Endothelial cell (in vitro differentiated cells): ENCODE measurements at regions not wholly inside any gene's neighbourhood (a gene's known extent, or its start where the extent isn't known, plus 50 kb on each side); places are given as distances from the start of the nearest gene placed in this dataset.

ENCODE experiments used
- DNase-seq: peaks from one replicate; pipeline ENCODE4 v3.0.0; 2021; ENCODE audit warnings: low spot score
- H3K27ac Mint-ChIP-seq: one replicate; pipeline ENCODE4 v1.8.0; 2021; ENCODE audit warnings: mixed read lengths, inconsistent platforms; ENCODE audit not compliant: unreplicated experiment
- H3K27me3 Mint-ChIP-seq: one replicate; pipeline ENCODE4 v1.8.0; 2021; ENCODE audit warnings: mild to moderate bottlenecking, moderate library complexity, mixed read lengths, inconsistent platforms; ENCODE audit not compliant: unreplicated experiment
- H3K36me3 Mint-ChIP-seq: one replicate; pipeline ENCODE4 v1.8.0; 2021; ENCODE audit warnings: mild to moderate bottlenecking, low read depth, mixed read lengths, inconsistent platforms; ENCODE audit not compliant: unreplicated experiment
- H3K4me1 Mint-ChIP-seq: one replicate; pipeline ENCODE4 v1.8.0; 2021; ENCODE audit warnings: mild to moderate bottlenecking, mixed read lengths, inconsistent platforms; ENCODE audit not compliant: unreplicated experiment
- H3K4me3 Mint-ChIP-seq: one replicate; pipeline ENCODE4 v1.8.0; 2021; ENCODE audit warnings: mild to moderate bottlenecking, mixed read lengths, inconsistent platforms; ENCODE audit not compliant: unreplicated experiment
- H3K9me3 Mint-ChIP-seq: one replicate; pipeline ENCODE4 v1.8.0; 2021; ENCODE audit warnings: mixed read lengths, inconsistent platforms; ENCODE audit not compliant: unreplicated experiment
- TF ChIP-seq, protein P1 (sequence below): fragments of 200-600 bp; sonication (generic); IDR thresholded peaks from one replicate; pipeline ENCODE4 v1.5.0; 2021; ENCODE audit warnings: antibody characterized with exemption; ENCODE audit not compliant: unreplicated experiment

DNA sequence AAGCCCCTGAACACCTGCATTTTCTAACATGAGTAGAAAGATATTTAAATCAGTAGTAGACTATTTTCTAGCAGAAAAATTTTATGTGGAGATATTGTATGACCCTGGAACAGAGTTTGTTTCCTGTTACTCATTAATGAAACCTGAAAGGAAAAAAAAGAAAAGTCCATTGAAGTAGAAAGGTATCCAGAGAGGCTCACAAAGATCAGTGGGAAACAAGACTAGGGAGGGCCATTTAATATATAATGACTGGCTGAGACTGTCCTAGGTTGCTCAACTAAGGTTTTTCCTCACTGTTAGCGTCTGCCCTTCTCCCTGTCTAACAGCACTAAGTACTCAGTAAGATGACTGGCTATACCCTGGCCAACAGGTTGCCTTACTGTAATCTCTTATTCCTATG is 788.6 kb downstream of the GLUD2 start:
- Mint-ChIP-seq H3K27me3 (no peaks in the 10 kb centered on the region), H3K4me1 (no peaks in the 10 kb centered on the region), H3K27ac (no peak overlapping the region), H3K36me3 (no peaks in the 10 kb centered on the region), H3K9me3 (no peaks in the 10 kb centered on the region), H3K4me3 (no peak overlapping the region)
- no peak for DNase-seq
- TF ChIP-seq, protein P1, sequence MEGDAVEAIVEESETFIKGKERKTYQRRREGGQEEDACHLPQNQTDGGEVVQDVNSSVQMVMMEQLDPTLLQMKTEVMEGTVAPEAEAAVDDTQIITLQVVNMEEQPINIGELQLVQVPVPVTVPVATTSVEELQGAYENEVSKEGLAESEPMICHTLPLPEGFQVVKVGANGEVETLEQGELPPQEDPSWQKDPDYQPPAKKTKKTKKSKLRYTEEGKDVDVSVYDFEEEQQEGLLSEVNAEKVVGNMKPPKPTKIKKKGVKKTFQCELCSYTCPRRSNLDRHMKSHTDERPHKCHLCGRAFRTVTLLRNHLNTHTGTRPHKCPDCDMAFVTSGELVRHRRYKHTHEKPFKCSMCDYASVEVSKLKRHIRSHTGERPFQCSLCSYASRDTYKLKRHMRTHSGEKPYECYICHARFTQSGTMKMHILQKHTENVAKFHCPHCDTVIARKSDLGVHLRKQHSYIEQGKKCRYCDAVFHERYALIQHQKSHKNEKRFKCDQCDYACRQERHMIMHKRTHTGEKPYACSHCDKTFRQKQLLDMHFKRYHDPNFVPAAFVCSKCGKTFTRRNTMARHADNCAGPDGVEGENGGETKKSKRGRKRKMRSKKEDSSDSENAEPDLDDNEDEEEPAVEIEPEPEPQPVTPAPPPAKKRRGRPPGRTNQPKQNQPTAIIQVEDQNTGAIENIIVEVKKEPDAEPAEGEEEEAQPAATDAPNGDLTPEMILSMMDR: no peak

DNA sequence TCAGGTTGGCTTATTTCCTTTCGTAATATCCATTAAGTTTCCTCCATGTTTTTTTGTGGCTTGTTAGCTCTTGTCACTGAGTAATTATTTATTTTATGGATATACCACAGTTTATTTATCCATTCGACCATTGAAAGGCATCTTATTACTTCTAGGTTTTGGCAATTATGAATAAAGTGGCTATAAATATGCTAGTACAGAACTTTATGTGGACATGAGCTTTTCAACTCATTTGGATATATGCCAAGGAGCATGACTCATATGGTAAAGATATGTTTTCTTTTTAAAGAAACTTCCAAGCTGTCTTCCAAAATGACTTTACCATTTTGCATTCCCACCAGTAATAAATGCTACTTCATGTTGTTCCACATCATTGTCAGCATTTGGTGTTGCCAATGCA is 803.6 kb downstream of the GLUD2 start:
- no peak overlapping the region for H3K4me3 Mint-ChIP-seq
- H3K27me3 Mint-ChIP-seq: no peaks in the 10 kb centered on the region
- H3K4me1 Mint-ChIP-seq: no peaks in the 10 kb centered on the region
- DNase-seq: no peak
- H3K36me3 Mint-ChIP-seq: no peaks in the 10 kb centered on the region
- H3K9me3 Mint-ChIP-seq: no peaks in the 10 kb centered on the region
- TF ChIP-seq, protein P1: no peak
- no peak overlapping the region for H3K27ac Mint-ChIP-seq

DNA sequence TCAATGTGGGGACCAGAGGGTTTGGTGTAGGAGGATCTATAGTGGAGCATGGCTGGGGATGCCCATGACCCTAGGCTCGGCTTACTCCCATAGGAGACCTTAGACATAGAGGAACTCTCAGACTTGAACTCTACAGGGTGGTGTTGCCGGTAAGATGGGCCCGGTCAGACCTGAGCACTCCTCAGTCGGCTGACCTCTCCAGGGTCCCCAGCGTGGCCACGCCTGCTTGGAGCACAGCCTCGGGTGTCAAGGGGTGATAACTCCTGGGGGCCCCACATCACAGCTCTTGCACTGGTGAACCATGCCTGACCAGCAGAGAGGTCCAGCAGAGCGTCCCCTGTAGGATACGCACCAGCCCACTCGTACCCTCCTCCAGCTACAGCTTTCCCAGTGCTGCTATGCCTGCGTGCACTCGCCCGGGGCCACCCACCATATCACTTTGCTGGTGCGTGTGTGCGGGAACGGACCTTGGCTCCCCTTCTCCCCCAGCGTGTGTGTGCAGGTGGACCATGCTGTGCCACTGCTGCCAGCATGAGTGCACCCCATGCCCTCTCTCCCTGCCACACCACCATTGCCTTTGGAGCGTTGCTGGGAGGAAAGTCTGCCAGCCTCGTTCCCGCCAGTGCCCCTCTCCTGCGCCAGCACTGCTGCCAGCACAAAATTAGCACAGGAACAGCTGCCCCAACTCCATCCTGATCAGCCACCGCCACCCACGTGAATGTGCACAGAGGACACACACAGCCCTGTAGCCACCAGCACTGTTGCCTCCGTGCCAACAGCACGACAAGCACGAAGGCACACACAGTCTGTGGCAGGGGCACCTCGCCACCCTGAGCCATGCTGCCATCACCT is 806.6 kb downstream of the GLUD2 start:
- Mint-ChIP-seq H3K27ac (no peak overlapping the region), H3K9me3 (no peaks in the 10 kb centered on the region), H3K4me3 (no peak overlapping the region), H3K4me1 (no peaks in the 10 kb centered on the region), H3K36me3 (no peaks in the 10 kb centered on the region), H3K27me3 (peaks cover 2% of the 10 kb centered on the region)
- TF ChIP-seq, protein P1: no peak
- no peak for DNase-seq

DNA sequence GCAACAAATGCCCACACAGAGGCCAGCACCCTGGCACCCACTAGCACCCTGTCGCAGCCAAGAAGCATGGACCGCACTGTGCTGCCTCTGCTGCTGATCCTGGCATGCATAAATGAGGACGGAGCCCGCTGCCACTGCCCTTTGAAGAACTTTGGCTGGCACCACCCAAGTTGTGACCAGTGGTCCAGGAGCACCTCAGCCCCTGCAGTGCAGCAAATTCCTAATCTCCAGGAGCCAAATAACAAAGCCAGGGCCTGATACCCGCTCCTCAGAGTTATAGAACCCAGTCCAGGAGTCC is 807.2 kb downstream of the GLUD2 start:
- H3K4me1 Mint-ChIP-seq: no peaks in the 10 kb centered on the region
- no peak overlapping the region for H3K4me3 Mint-ChIP-seq
- no peaks in the 10 kb centered on the region for H3K36me3 Mint-ChIP-seq
- H3K27me3 Mint-ChIP-seq: peaks cover 2% of the 10 kb centered on the region
- TF ChIP-seq, protein P1: no peak
- no peak for DNase-seq
- no peak overlapping the region for H3K27ac Mint-ChIP-seq
- no peaks in the 10 kb centered on the region for H3K9me3 Mint-ChIP-seq

DNA sequence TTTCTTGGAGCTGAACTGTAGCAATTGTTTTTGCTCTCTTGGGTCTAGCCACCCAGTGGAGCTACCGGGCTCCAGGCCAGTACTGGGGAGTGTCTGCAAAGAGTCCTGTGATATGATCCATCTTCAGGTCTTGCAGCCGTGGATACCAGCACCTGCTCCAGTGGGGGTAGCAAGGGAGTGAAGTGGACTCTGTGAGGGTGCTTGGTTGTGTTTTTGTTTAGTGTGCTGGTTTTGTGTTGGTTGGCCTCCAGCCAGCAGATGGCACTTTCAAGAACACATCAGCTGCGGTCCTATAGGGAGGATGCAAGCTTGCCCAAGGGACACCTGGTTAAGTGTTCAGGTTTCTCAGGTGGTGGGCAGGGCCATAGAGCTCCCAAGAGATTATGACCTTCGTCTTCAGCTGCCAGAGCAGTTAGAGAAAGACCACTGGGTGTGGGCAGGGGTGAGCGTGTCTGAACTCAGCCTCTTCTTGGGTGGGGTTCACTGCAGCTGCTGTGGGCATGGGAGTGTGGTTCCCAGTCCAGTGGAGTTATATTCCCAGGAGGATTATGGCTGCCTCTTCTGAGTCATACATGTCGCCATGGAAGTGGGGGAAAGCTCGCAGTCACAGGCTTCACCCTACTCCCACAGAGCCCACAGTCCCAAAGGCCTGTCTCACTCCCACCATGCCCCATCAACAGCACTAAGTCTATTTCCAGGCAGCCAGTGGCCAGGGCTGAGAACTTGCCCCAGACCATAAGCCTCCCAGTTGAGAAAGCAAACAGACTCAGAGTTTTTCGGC is 811.6 kb downstream of the GLUD2 start:
- Mint-ChIP-seq H3K4me1 (no peaks in the 10 kb centered on the region), H3K27me3 (peaks cover 2% of the 10 kb centered on the region), H3K9me3 (no peaks in the 10 kb centered on the region), H3K27ac (no peak overlapping the region), H3K36me3 (no peaks in the 10 kb centered on the region), H3K4me3 (no peak overlapping the region)
- DNase-seq: no peak
- TF ChIP-seq, protein P1: no peak
